ENCODE measurements at regions not wholly inside any gene's neighbourhood (a gene's known extent, or its start where the extent isn't known, plus 50 kb on each side); places are given as distances from the start of the nearest gene placed in this dataset.

GRCh38 chr18:60145776-60146175 is 226.8 kb downstream of the MC4R start:
- 82 to 88% (median 83%) methylated on average over 2 of the region's 2 CpGs for WGBS, 4 donors
- H3K36me3 ChIP-seq (replicated peaks in 1 of 2) = no peaks in the 10 kb centered on the region
- H3K4me3 ChIP-seq = no peak overlapping the region
- H3K27ac ChIP-seq = no peak overlapping the region
- H3K4me1 ChIP-seq (replicated peaks in 1 of 2) = no peaks in the 10 kb centered on the region
- intact Hi-C loops (cut with DNase I) = no loop called here
- H3K27me3 ChIP-seq = no peaks in the 10 kb centered on the region
- no peak for DNase-seq
- TF ChIP-seq POLR2A (IDR thresholded peaks at IDR 0.05) (no peak), CTCF (IDR thresholded peaks at IDR 0.05) (no peak)
- H3K9me3 ChIP-seq (replicated peaks in 1 of 3) = no peaks in the 10 kb centered on the region

GRCh38 chr18:60134806-60135205 is 235.0 kb downstream of the PMAIP1 start:
- no peaks in the 10 kb centered on the region for H3K36me3 ChIP-seq (replicated peaks in 1 of 2)
- H3K9me3 ChIP-seq (replicated peaks in 1 of 3) = no peaks in the 10 kb centered on the region
- TF ChIP-seq POLR2A (IDR thresholded peaks at IDR 0.05) (no peak), CTCF (IDR thresholded peaks at IDR 0.05) (no peak)
- 77 to 90% (median 88%) methylated on average over 1 of the region's 1 CpG for WGBS, 4 donors
- intact Hi-C loops (cut with DNase I) = no loop called here
- H3K27me3 ChIP-seq = no peaks in the 10 kb centered on the region
- no peaks in the 10 kb centered on the region for H3K4me1 ChIP-seq (replicated peaks in 1 of 2)
- no peak for DNase-seq
- no peak overlapping the region for H3K27ac ChIP-seq
- no peak overlapping the region for H3K4me3 ChIP-seq

- Histone ChIP-seq H3K4me3 (no peak overlapping the region), H3K27ac (no peak overlapping the region), H3K27me3 (no peaks in the 10 kb centered on the region), H3K36me3 (replicated peaks in 1 of 2) (no peaks in the 10 kb centered on the region), H3K9me3 (replicated peaks in 1 of 3) (no peaks in the 10 kb centered on the region), H3K4me1 (replicated peaks in 1 of 2) (no peaks in the 10 kb centered on the region)
- intact Hi-C loops (cut with DNase I) = no loop called here
- DNase-seq = no peak
- TF ChIP-seq POLR2A (IDR thresholded peaks at IDR 0.05) = no peak
- TF ChIP-seq CTCF (IDR thresholded peaks at IDR 0.05) = no peak
Measured at GRCh38 chr18:60130284-60130683, 230.5 kb downstream of the PMAIP1 start.

GRCh38 chr18:60123031-60123430 is 223.2 kb downstream of the PMAIP1 start:
- intact Hi-C loops (cut with DNase I) = no loop called here
- H3K36me3 ChIP-seq (replicated peaks in 1 of 2) = no peaks in the 10 kb centered on the region
- H3K4me3 ChIP-seq = no peak overlapping the region
- WGBS, 4 donors = 72 to 92% (median 80%) methylated on average over 1 of the region's 1 CpG
- H3K27me3 ChIP-seq = no peaks in the 10 kb centered on the region
- DNase-seq = no peak
- no peak for TF ChIP-seq POLR2A (IDR thresholded peaks at IDR 0.05)
- TF ChIP-seq CTCF (IDR thresholded peaks at IDR 0.05) = no peak
- H3K27ac ChIP-seq = no peak overlapping the region
- H3K9me3 ChIP-seq (replicated peaks in 1 of 3) = no peaks in the 10 kb centered on the region
- H3K4me1 ChIP-seq (replicated peaks in 1 of 2) = no peaks in the 10 kb centered on the region

Data from adrenal gland (tissue), 9 donors.